ENCODE measurements at regions not wholly inside any gene's neighbourhood (a gene's known extent, or its start where the extent isn't known, plus 50 kb on each side); places are given as distances from the start of the nearest gene placed in this dataset.
A peak's percentile ranks its signal among the peaks of the same experiment; 100 is the strongest.
"Not testable (repeated sequence)": the region's sequence is repeated elsewhere in the genome, so short reads cannot be mapped to it uniquely, and the experiment has no call there.

DNA sequence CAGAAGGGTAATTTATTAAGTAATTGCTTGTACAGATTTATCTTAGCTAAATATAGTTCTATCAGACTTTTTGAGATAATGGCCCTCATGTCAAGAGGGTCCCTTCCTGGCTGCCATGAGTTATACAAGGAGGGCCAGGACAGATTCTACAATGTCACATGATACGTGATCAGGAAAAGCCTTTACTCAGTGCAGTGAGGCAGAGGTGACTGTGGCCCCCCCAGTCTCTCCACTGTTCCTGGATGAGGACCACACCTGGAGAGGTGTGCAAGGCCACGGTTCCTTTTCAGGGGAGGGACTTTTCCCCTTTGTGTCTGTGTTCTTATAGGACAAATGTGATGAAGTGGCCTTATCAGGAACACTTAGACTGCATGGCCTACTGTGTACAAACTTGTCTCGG, 54.3 kb upstream of the LRCH1 start:
- no peak for DNase-seq (ENCODE audit: low read depth)

DNA sequence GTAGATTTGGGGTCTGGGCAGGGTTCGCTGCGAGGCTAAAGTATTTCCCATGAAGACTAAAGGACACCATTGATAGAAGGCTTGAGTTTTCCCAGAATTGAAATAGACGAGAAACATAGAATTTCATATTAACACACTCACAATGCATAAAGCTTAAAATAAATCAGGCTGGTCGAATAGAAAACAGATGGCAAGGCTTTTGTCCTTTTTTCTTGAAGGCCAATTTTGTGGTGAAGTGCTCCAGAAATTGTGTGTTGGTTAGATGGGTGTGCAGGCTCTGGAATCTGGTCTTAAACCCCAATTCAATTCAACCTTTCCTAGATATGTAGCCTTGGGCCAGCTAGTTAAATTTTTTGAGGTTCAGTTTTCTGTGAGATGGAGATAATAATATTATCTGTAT, 56.9 kb upstream of the LRCH1 start:
- DNase-seq (ENCODE audit: low read depth): no peak

GRCh38 chr13:46495651-46496050, 57.3 kb upstream of the LRCH1 start:
- no peak for DNase-seq (ENCODE audit: low read depth)

- DNase-seq (ENCODE audit: low read depth): no peak
Observed at GRCh38 chr13:46495066-46495465, 57.9 kb upstream of the LRCH1 start.

GRCh38 chr13:46492946-46493345, 60.0 kb upstream of the LRCH1 start:
- DNase-seq (ENCODE audit: low read depth): no peak

DNA sequence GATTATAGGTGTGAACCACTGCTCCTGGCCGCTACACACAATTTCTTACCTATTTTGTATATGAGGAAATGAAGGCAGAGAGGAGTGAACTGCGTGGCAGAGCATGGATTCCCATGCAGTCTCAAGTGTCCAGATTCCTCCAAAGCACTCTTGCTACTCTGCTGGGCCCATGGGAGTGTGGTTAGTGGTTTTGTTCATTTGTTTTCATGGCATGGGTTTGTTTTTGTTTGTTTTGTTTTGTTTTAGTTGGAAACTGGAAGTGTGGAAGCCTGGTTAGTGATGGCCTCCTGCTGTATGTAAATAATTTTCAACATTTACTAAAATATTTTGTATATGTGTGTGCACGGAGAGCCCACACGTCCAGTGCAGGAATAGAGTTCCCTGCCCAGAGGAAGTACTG, 61.3 kb upstream of the LRCH1 start:
- DNase-seq (ENCODE audit: low read depth): no peak

- not testable (repeated sequence) for DNase-seq (ENCODE audit: low read depth)
Observed at GRCh38 chr13:46490713-46491112, 62.3 kb upstream of the LRCH1 start.

DNA sequence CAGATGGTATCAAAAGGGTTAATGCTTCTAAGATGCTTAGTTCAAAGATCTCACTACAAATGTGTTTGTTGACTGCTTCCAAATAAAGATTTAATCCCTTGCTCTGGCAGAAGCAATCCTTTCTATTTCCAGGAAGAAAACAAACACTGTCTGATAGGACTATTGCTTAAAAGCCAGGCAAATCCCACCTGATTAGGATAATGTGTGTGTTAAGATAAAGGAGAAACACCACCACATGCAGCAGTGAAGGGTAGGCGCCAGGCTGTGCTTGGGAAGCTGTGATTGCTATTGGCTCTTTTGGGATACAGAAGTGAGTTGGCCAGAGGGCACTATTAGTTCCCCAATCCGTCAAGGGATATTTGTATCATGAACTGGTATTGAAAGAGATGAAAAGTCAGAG, 62.8 kb upstream of the LRCH1 start:
- DNase-seq (ENCODE audit: low read depth): no peak

DNA sequence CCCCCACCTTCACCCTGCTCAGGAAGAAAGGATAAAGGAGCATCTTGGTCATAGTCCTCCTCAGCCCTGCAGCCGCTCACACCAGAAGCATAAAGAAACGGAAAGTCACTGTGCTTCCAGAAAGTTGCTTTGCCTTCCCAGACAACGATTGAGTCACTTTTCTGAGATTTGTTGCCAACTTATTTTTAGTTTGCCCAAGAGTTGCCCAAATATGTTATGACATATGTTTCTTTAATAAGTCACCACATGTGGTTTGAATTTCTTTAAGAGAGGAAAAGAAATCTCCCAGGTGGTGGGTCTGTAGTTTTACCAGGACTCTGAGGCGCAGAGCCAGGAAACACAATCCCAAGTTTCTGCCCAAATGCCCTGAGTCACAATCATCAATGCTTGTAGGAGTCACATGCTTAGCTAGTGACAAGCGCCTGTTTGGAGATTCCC, 63.4 kb upstream of the LRCH1 start:
- no peak for DNase-seq (ENCODE audit: low read depth)

GRCh38 chr13:46487748-46488147, 65.2 kb upstream of the LRCH1 start:
- no peak for DNase-seq (ENCODE audit: low read depth)

DNA sequence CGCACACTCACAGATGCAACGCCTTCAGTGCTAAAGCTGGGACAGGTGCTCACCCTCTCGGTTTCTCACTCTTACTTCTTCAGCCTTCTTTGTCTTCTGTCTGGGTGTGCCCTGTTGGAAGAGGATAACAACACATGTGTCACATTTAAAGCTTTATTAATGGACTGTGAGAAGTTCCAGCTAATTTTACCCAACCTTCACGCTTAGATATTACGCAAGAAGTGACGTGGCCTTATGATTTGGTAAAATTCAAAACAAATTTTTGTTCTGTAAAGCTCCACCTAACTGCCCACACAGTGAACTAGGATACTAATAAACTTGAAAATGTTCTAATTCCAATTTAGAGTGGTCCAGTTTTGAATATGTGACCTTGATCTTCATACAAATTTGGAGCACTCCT, 66.7 kb upstream of the LRCH1 start:
- DNase-seq (ENCODE audit: low read depth): no peak

DNA sequence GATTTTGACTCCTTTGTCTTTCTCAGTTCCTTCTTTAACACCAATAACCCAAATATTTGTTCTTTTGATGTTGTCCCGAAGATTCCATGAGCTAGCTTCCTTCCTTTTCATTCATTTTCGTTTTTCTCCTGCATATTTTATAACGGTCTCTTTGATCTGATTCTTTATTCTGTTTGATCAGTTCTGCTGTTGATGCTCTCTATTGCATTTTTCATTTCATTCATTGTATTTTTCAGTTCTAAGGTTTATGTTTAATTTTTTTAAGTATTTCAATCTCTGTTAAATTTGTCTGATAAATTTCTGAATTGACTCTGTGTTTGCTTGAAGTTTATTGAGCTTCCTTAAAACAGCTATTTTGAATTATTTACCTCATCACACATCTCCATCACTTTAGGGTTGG, 68.4 kb upstream of the LRCH1 start:
- DNase-seq (ENCODE audit: low read depth): no peak

GRCh38 chr13:46481166-46481565, 71.8 kb upstream of the LRCH1 start:
- no peak for DNase-seq (ENCODE audit: low read depth)

- DNase-seq (ENCODE audit: low read depth): no peak
Observed at GRCh38 chr13:46480131-46480530, 72.8 kb upstream of the LRCH1 start.

- no peak for DNase-seq (ENCODE audit: low read depth)
Observed at GRCh38 chr13:46479691-46480090, 73.3 kb upstream of the LRCH1 start.

DNA sequence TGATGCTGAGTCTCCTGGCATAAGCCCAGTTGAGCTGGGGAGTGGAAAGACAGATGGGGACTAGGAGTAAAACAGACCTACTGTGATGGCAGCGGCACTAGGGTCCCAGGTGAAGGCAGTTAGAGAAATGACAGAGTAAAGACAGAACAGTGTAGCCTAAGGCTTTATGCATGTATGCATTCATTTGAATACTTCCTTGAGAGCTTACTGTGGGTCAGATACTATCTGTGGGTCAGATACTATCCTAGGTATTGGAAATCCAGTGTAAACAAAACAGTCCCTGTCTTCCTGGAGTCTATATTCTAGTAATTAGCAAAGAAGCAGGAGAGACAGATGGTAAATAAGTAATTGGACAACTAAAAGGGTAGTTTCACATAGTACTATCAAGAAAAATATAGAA, 73.7 kb upstream of the LRCH1 start:
- DNase-seq (ENCODE audit: low read depth): no peak

- DNase-seq (ENCODE audit: low read depth): no peak
Observed at GRCh38 chr13:46478651-46479050, 74.3 kb upstream of the LRCH1 start.

DNA sequence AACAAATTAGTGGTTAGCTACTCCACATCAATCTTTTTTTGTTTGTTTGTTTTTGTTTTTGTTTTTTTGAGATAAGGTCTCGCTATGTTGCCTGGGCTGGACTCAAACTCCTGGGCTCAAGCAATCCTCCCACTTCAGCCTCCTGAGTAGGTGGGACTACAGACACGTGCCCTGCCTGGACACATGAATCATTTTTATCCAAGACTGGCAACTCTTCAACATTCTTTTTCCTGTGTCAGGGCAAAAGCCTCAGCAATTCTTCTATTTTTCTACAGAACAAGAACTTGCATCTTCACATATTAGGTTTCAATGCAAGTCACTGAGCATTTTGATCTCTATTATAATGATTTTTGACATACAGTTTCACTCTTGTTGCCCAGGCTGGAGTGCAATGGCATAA, 76.8 kb upstream of the LRCH1 start:
- no peak for DNase-seq (ENCODE audit: low read depth)

GRCh38 chr13:46475541-46475991, 77.4 kb upstream of the LRCH1 start:
- DNase-seq (ENCODE audit: low read depth): peak; percentile 5

DNA sequence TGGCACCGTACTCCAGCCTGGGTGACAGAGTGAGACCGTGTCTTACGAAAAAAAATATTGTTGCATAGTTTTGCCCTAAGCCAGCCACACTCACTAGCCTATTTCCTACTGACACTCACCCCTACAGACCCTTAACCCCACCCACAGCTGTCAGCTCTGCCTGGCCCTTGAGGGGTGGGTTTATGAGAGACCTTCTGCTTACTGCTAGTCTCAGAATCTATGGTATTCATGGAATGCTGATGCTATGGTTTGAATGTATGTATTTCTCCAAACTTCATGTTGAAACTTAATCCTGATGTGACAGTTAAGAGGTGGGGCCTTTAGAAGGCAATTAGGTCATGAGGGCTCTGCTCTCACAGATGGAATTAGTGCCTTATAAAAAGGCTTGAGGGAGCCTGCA, 79.2 kb upstream of the LRCH1 start:
- no peak for DNase-seq (ENCODE audit: low read depth)

GRCh38 chr13:46472384-46472783, 80.6 kb upstream of the LRCH1 start:
- DNase-seq (ENCODE audit: low read depth): no peak

DNA sequence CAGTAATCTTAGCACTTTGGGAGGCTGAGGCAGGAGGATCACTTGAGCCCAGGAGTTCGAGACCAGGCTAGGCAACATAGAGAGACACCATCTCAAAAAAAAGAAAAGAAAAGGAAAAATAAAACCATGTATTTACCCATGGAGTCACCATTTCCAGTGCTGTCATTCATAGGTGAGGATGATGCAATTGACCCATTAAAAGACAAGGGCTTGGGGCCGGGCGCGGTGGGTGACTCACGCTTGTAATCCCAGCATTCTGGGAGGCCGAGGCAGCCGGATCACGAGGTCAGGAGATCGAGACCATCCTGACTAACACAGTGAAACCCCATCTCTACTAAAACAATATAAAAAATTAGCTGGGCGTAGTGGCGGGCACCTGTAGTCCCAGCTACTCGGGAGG, 82.6 kb upstream of the RUBCNL start:
- DNase-seq (ENCODE audit: low read depth): not testable (repeated sequence)

DNA sequence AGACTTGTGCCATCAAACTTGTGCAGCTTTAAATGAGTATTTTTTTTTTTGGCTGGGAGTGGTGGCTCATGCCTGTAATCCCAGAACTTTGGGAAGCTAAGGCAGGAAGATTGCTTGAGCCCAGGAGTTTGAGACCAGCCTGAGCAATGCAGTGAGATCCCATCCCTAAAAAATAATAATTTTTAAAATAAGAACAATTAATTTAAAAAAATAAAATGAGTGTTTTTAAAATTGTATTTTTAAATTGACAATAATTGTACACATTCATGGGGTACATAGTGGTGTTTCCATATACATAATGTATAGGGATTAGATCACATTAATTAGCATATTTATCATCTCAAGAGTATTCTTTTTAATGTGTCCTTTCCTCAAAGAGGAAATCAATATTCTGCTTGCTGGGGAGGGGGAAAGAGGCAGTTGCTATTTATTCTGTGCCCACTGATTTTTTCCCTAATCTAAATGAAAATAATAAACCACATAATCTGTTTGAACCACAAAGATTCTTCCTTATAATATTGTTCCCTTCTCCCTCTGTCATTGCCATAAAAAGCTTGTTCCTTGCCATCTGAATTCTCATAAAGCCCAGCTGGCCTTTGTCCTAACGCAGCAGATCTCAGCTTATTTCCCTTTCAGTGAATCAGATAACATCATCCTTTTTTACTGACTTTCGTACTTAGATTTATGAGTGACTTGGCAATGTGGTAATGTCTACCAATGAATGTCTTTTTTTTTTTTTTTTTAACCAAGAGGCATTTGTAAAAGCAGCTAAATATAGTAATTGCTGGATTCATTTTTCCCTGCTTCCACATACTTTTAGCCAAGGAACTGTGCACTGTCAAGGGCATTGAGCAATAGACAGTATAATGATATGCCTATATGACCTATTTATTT, 81.8 kb upstream of the RUBCNL start:
- DNase-seq (ENCODE audit: low read depth): no peak

DNA sequence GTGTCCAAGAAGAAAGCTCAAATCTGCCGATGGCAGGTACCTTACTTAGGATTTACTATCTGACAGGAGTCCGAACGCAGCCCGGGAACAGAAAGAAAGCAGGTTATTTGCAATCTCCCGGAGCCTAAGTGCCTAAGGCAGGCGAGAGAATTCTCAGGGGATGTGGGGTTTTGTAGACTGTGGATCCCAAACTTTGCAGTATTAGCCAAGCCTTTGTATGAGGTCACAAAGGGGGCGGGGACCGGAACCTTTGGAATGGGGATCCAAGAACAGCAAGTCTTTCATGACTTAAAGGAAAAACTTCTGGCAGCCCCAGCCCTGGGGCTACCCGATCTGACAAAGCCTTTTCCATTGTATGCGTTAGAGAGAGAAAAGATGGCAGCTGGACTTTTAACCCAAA, 80.6 kb upstream of the RUBCNL start:
- not testable (repeated sequence) for DNase-seq (ENCODE audit: low read depth)

Data from non-pigmented ciliary epithelial cell (primary cell).